GM21717 (cell line): ENCODE measurements at regions not wholly inside any gene's neighbourhood (a gene's known extent, or its start where the extent isn't known, plus 50 kb on each side); places are given as distances from the start of the nearest gene placed in this dataset.
"Not testable (repeated sequence)": the region's sequence is repeated elsewhere in the genome, so short reads cannot be mapped to it uniquely, and the experiment has no call there.

Experiments
- ATAC-seq: cut with Tn5 transposase; IDR thresholded peaks from one replicate; pipeline ENCODE4 v1.9.1; 2021; ENCODE audit warnings: mild to moderate bottlenecking, moderate library complexity; ENCODE audit not compliant: unreplicated experiment

- ATAC-seq, result no peak
These were observed 213.3 kb upstream of the CXCR4 start for GRCh38 chr2:136331226-136331625.

- no peak for ATAC-seq
These were observed 210.4 kb upstream of the CXCR4 start for GRCh38 chr2:136328207-136328795.

- peak; percentile 65 for ATAC-seq
These were observed 209.4 kb upstream of the CXCR4 start for GRCh38 chr2:136327162-136327852.

- ATAC-seq, result no peak
These were observed 207.9 kb upstream of the CXCR4 start for GRCh38 chr2:136325844-136326331.

GRCh38 chr2:136324966-136325365 lies 207.0 kb upstream of the CXCR4 start:
- ATAC-seq, result no peak

- ATAC-seq, result no peak
These were observed 206.0 kb upstream of the CXCR4 start for GRCh38 chr2:136323935-136324334.

- no peak for ATAC-seq
These were observed 205.2 kb upstream of the CXCR4 start for GRCh38 chr2:136323195-136323594.

GRCh38 chr2:136322428-136322827 lies 204.5 kb upstream of the CXCR4 start:
- ATAC-seq, result no peak

- ATAC-seq, result no peak
These were observed 201.7 kb upstream of the CXCR4 start for GRCh38 chr2:136319651-136320050.

GRCh38 chr2:136319237-136319636 lies 201.3 kb upstream of the CXCR4 start:
- ATAC-seq, result no peak

GRCh38 chr2:136314240-136314639 lies 196.3 kb upstream of the CXCR4 start:
- ATAC-seq, result no peak

GRCh38 chr2:136312568-136312967 lies 194.6 kb upstream of the CXCR4 start:
- not testable (repeated sequence) for ATAC-seq

GRCh38 chr2:136310797-136311603 lies 193.1 kb upstream of the CXCR4 start:
- no peak for ATAC-seq

GRCh38 chr2:136310005-136310495 lies 192.1 kb upstream of the CXCR4 start:
- ATAC-seq, result peak; percentile 54

GRCh38 chr2:136308611-136309010 lies 190.7 kb upstream of the CXCR4 start:
- no peak for ATAC-seq

- ATAC-seq, result no peak
These were observed 188.9 kb upstream of the CXCR4 start for GRCh38 chr2:136306836-136307235.

- peak; percentile 90 for ATAC-seq
These were observed 187.7 kb upstream of the CXCR4 start for GRCh38 chr2:136305517-136306192.

- no peak for ATAC-seq
These were observed 183.1 kb upstream of the CXCR4 start for GRCh38 chr2:136301006-136301405.

- ATAC-seq, result no peak
These were observed 180.7 kb upstream of the CXCR4 start for GRCh38 chr2:136298631-136299030.

GRCh38 chr2:136297994-136298393 lies 180.0 kb upstream of the CXCR4 start:
- no peak for ATAC-seq

- no peak for ATAC-seq
These were observed 179.4 kb upstream of the CXCR4 start for GRCh38 chr2:136297312-136297711.
